Activated T-cell treated with anti-CD3 and anti-CD28 coated beads, Interleukin-2, amount 50 U/mL, for 72 hours (primary cell): ENCODE measurements at regions not wholly inside any gene's neighbourhood (a gene's known extent, or its start where the extent isn't known, plus 50 kb on each side); places are given as distances from the start of the nearest gene placed in this dataset.
"Not testable (repeated sequence)": the region's sequence is repeated elsewhere in the genome, so short reads cannot be mapped to it uniquely, and the experiment has no call there.

Experiments
- ATAC-seq, 2 donors: fragments of 150-1000 bp; cut with Tn5 transposase; replicated peaks in 1 of 2; 2 replicates each; pipeline ENCODE4 v1.10.0; 2021; ENCODE audit warnings: moderate library complexity in 2 of 2, mild to moderate bottlenecking in 1 of 2
- DNase-seq, 2 donors: peaks; one replicate each; pipeline ENCODE4 v3.0.0; 2021 to 2022; ENCODE audit warnings: mixed read lengths in 1 of 2
- H3K27ac Mint-ChIP-seq: one replicate; pipeline ENCODE4 v1.8.0; 2022; ENCODE audit warnings: mild to moderate bottlenecking, moderate library complexity, mixed read lengths
- H3K27me3 Mint-ChIP-seq: one replicate; pipeline ENCODE4 v1.8.0; 2022; ENCODE audit warnings: low read depth, mixed read lengths
- H3K36me3 Mint-ChIP-seq, 2 donors: one replicate each; pipeline ENCODE4 v1.8.0; 2022; ENCODE audit warnings: mixed read lengths in 2 of 2, mild to moderate bottlenecking in 1 of 2; ENCODE audit not compliant: insufficient read depth in 2 of 2
- H3K4me1 Mint-ChIP-seq: one replicate; pipeline ENCODE4 v1.8.0; 2022; ENCODE audit warnings: low read depth, mixed read lengths
- H3K4me3 Mint-ChIP-seq, 2 donors: one replicate each; pipeline ENCODE4 v1.8.0; 2022; ENCODE audit warnings: mild to moderate bottlenecking in 2 of 2, mixed read lengths in 2 of 2, moderate library complexity in 2 of 2
- H3K9me3 Mint-ChIP-seq, 2 donors: one replicate each; pipeline ENCODE4 v1.8.0; 2022; ENCODE audit warnings: mixed read lengths in 2 of 2

- H3K36me3 Mint-ChIP-seq = no peaks in the 10 kb centered on the region
- no peaks in the 10 kb centered on the region for H3K9me3 Mint-ChIP-seq
- H3K4me1 Mint-ChIP-seq = no peaks in the 10 kb centered on the region
- H3K4me3 Mint-ChIP-seq = no peak overlapping the region
- H3K27me3 Mint-ChIP-seq = peaks cover 12% of the 10 kb centered on the region
- ATAC-seq (no peak), DNase-seq (no peak)
- no peak overlapping the region for H3K27ac Mint-ChIP-seq
Observed at GRCh38 chr14:66254038-66254437, 232.1 kb upstream of the CCDC196 start.

- no peak overlapping the region for H3K4me3 Mint-ChIP-seq
- H3K27ac Mint-ChIP-seq = no peak overlapping the region
- H3K36me3 Mint-ChIP-seq = no peaks in the 10 kb centered on the region
- no peak for ATAC-seq
- peaks cover 0 to 1% of the 10 kb centered on the region in 2 donors for H3K9me3 Mint-ChIP-seq
- no peaks in the 10 kb centered on the region for H3K4me1 Mint-ChIP-seq
- DNase-seq = no peak
- H3K27me3 Mint-ChIP-seq = peaks cover 10% of the 10 kb centered on the region
Observed at GRCh38 chr14:66268802-66269334, 217.3 kb upstream of the CCDC196 start.

- peaks cover 10% of the 10 kb centered on the region for H3K27me3 Mint-ChIP-seq
- ATAC-seq (no peak), DNase-seq (no peak)
- H3K4me1 Mint-ChIP-seq = no peaks in the 10 kb centered on the region
- H3K4me3 Mint-ChIP-seq = no peak overlapping the region
- H3K36me3 Mint-ChIP-seq = no peaks in the 10 kb centered on the region
- peaks cover 0 to 1% of the 10 kb centered on the region in 2 donors for H3K9me3 Mint-ChIP-seq
- H3K27ac Mint-ChIP-seq = no peak overlapping the region
Observed at GRCh38 chr14:66272221-66272620, 213.9 kb upstream of the CCDC196 start.

- no peak overlapping the region for H3K27ac Mint-ChIP-seq
- peaks cover 0 to 1% of the 10 kb centered on the region in 2 donors for H3K9me3 Mint-ChIP-seq
- H3K36me3 Mint-ChIP-seq = no peaks in the 10 kb centered on the region
- no peak for ATAC-seq
- H3K4me1 Mint-ChIP-seq = no peaks in the 10 kb centered on the region
- no peak for DNase-seq
- no peak overlapping the region for H3K4me3 Mint-ChIP-seq
- peaks cover 10% of the 10 kb centered on the region for H3K27me3 Mint-ChIP-seq
Observed at GRCh38 chr14:66273261-66273832, 212.8 kb upstream of the CCDC196 start.

- DNase-seq, H3K27ac Mint-ChIP-seq, H3K4me1 Mint-ChIP-seq, H3K4me3 Mint-ChIP-seq, ATAC-seq, H3K9me3 Mint-ChIP-seq, H3K36me3 Mint-ChIP-seq, H3K27me3 Mint-ChIP-seq: not testable (repeated sequence)
Observed at GRCh38 chr14:66278418-66278817, 207.8 kb upstream of the CCDC196 start.

- no peaks in the 10 kb centered on the region for H3K4me1 Mint-ChIP-seq
- no peaks in the 10 kb centered on the region for H3K27me3 Mint-ChIP-seq
- H3K4me3 Mint-ChIP-seq = no peak overlapping the region
- no peak overlapping the region for H3K27ac Mint-ChIP-seq
- H3K9me3 Mint-ChIP-seq = peaks cover 1 to 2% of the 10 kb centered on the region in 2 donors
- peaks cover 2% of the 10 kb centered on the region in 2 donors for H3K36me3 Mint-ChIP-seq
- ATAC-seq (no peak), DNase-seq (no peak)
Observed at GRCh38 chr14:66281036-66281776, 205.0 kb upstream of the CCDC196 start.

GRCh38 chr14:66284346-66284745 is 201.8 kb upstream of the CCDC196 start:
- no peaks in the 10 kb centered on the region for H3K27me3 Mint-ChIP-seq
- no peaks in the 10 kb centered on the region for H3K36me3 Mint-ChIP-seq
- ATAC-seq = no peak
- no peak overlapping the region for H3K27ac Mint-ChIP-seq
- no peaks in the 10 kb centered on the region for H3K4me1 Mint-ChIP-seq
- H3K4me3 Mint-ChIP-seq = no peak overlapping the region
- peaks cover 0 to 4% of the 10 kb centered on the region in 2 donors for H3K9me3 Mint-ChIP-seq
- no peak for DNase-seq

GRCh38 chr14:66288511-66288910 is 197.7 kb upstream of the CCDC196 start:
- Mint-ChIP-seq H3K27ac (no peak overlapping the region), H3K4me3 (no peak overlapping the region), H3K9me3 (peaks cover 0 to 4% of the 10 kb centered on the region in 2 donors), H3K36me3 (no peaks in the 10 kb centered on the region), H3K27me3 (no peaks in the 10 kb centered on the region), H3K4me1 (no peaks in the 10 kb centered on the region)
- no peak for ATAC-seq
- no peak for DNase-seq

- no peaks in the 10 kb centered on the region for H3K4me1 Mint-ChIP-seq
- H3K9me3 Mint-ChIP-seq = peaks cover 0 to 4% of the 10 kb centered on the region in 2 donors
- H3K36me3 Mint-ChIP-seq = peaks cover 0 to 1% of the 10 kb centered on the region in 2 donors
- H3K4me3 Mint-ChIP-seq = no peak overlapping the region
- no peak overlapping the region for H3K27ac Mint-ChIP-seq
- DNase-seq (no peak), ATAC-seq (no peak)
- H3K27me3 Mint-ChIP-seq = no peaks in the 10 kb centered on the region
Observed at GRCh38 chr14:66291756-66292155, 194.4 kb upstream of the CCDC196 start.

GRCh38 chr14:66293533-66294105 is 192.6 kb upstream of the CCDC196 start:
- DNase-seq = no peak
- Mint-ChIP-seq H3K36me3 (peaks cover 1% of the 10 kb centered on the region in 2 donors), H3K9me3 (peaks cover 0 to 2% of the 10 kb centered on the region in 2 donors), H3K27ac (no peak overlapping the region), H3K4me3 (peak overlapping the region in 1 of 2 donors; percentile 7), H3K4me1 (no peaks in the 10 kb centered on the region), H3K27me3 (no peaks in the 10 kb centered on the region)
- ATAC-seq = no peak

GRCh38 chr14:66295386-66295785 is 190.8 kb upstream of the CCDC196 start:
- no peak overlapping the region for H3K27ac Mint-ChIP-seq
- peaks cover 3 to 4% of the 10 kb centered on the region in 2 donors for H3K9me3 Mint-ChIP-seq
- H3K36me3 Mint-ChIP-seq = peaks cover 1 to 3% of the 10 kb centered on the region in 2 donors
- no peaks in the 10 kb centered on the region for H3K4me1 Mint-ChIP-seq
- no peak for DNase-seq
- H3K4me3 Mint-ChIP-seq = no peak overlapping the region
- no peak for ATAC-seq
- H3K27me3 Mint-ChIP-seq = no peaks in the 10 kb centered on the region

- ATAC-seq (no peak), DNase-seq (no peak)
- peaks cover 1 to 2% of the 10 kb centered on the region in 2 donors for H3K36me3 Mint-ChIP-seq
- peaks cover 6 to 7% of the 10 kb centered on the region in 2 donors for H3K9me3 Mint-ChIP-seq
- no peak overlapping the region for H3K27ac Mint-ChIP-seq
- H3K4me3 Mint-ChIP-seq = no peak overlapping the region
- no peaks in the 10 kb centered on the region for H3K27me3 Mint-ChIP-seq
- no peaks in the 10 kb centered on the region for H3K4me1 Mint-ChIP-seq
Observed at GRCh38 chr14:66300886-66301285, 185.3 kb upstream of the CCDC196 start.

GRCh38 chr14:66306101-66306500 is 180.1 kb upstream of the CCDC196 start:
- no peaks in the 10 kb centered on the region for H3K27me3 Mint-ChIP-seq
- DNase-seq (no peak), ATAC-seq (no peak)
- H3K9me3 Mint-ChIP-seq = peaks cover 8 to 10% of the 10 kb centered on the region in 2 donors
- no peak overlapping the region for H3K27ac Mint-ChIP-seq
- no peaks in the 10 kb centered on the region for H3K4me1 Mint-ChIP-seq
- no peak overlapping the region for H3K4me3 Mint-ChIP-seq
- H3K36me3 Mint-ChIP-seq = peaks cover 2 to 7% of the 10 kb centered on the region in 2 donors
